IMR-90 (cell line): ENCODE measurements at regions not wholly inside any gene's neighbourhood (a gene's known extent, or its start where the extent isn't known, plus 50 kb on each side); places are given as distances from the start of the nearest gene placed in this dataset.
A peak's percentile ranks its signal among the peaks of the same experiment; 100 is the strongest.

Source experiments
- ATAC-seq: fragments of 200-7000 bp; cut with Tn5 transposase; 2 replicates; pipeline ENCODE4 v1.9.1; 2020; ENCODE audit warnings: low read depth, mild to moderate bottlenecking, moderate library complexity
- BruUV-seq: library from RNA; stranded (reverse); fragments of 400-500 nt; replicated peaks from 2 replicates; lab custom pipeline; 2021; lab: Mats Ljungman, UMichigan
- CTCF ChIA-PET: fragments of 300-600 bp; formaldehyde crosslinking; extraction: SDS; loops from one replicate; lab custom pipeline; 2021; ENCODE audit warnings: antibody characterized with exemption; lab: Yijun Ruan, JAX
- POLR2A ChIA-PET: fragments of 300-600 bp; sonication (Branson Sonifier 250); formaldehyde crosslinking; loops from one replicate; lab custom pipeline; 2022; ENCODE audit warnings: antibody characterized with exemption; ENCODE audit not compliant: unreplicated experiment; lab: Charles Lee
- DNase-seq: peaks from one replicate; pipeline ENCODE4 v3.0.0; 2013
- H2AFZ ChIP-seq: replicated peaks from 2 replicates; pipeline ENCODE3; 2013; ENCODE audit warnings: low read length, mild to moderate bottlenecking; ENCODE audit not compliant: poor library complexity
- H2AK5ac ChIP-seq: 2 replicates; pipeline ENCODE4 v1.6.1; 2013; ENCODE audit warnings: low read depth, low read length, inconsistent platforms
- H2AK9ac ChIP-seq: replicated peaks from 2 replicates; pipeline ENCODE3; 2013; ENCODE audit warnings: mild to moderate bottlenecking, low read depth, low read length, moderate library complexity; ENCODE audit not compliant: poor library complexity
- H2BK120ac ChIP-seq: 2 replicates; pipeline ENCODE4 v1.6.1; 2013; ENCODE audit warnings: low read depth, low read length, inconsistent platforms
- H2BK15ac ChIP-seq: 3 replicates; pipeline ENCODE4 v1.6.1; 2013; ENCODE audit warnings: low read depth, low read length, inconsistent platforms
- H2BK20ac ChIP-seq: 2 replicates; pipeline ENCODE4 v1.6.1; 2013; ENCODE audit warnings: low read depth, mild to moderate bottlenecking, inconsistent platforms, low read length, moderate library complexity
- H2BK5ac ChIP-seq: 2 replicates; pipeline ENCODE4 v1.6.1; 2013; ENCODE audit warnings: mild to moderate bottlenecking, low read depth, low read length, inconsistent platforms; ENCODE audit not compliant: poor library complexity, severe bottlenecking
- H3K14ac ChIP-seq: replicated peaks from 2 replicates; pipeline ENCODE4 v1.6.1; 2013; ENCODE audit warnings: low read depth, low read length, inconsistent platforms
- H3K18ac ChIP-seq: 2 replicates; pipeline ENCODE4 v1.6.1; 2013; ENCODE audit warnings: low read depth, low read length, control low read depth
- H3K23ac ChIP-seq: 2 replicates; pipeline ENCODE4 v1.6.1; 2013; ENCODE audit warnings: low read depth, low read length, inconsistent platforms
- H3K27ac ChIP-seq: 2 replicates; pipeline ENCODE4 v1.5.1; 2013; ENCODE audit warnings: mild to moderate bottlenecking, control low read depth, low read length; ENCODE audit not compliant: insufficient read depth
- H3K27me3 ChIP-seq: 2 replicates; pipeline ENCODE4 v1.6.1; 2013; ENCODE audit warnings: low read length; ENCODE audit not compliant: control insufficient read depth, insufficient read depth
- H3K36me3 ChIP-seq: 2 replicates; pipeline ENCODE4 v1.6.1; 2013; ENCODE audit warnings: low read length, mixed read lengths; ENCODE audit not compliant: control insufficient read depth, insufficient read depth
- H3K4ac ChIP-seq: 2 replicates; pipeline ENCODE4 v1.6.1; 2013; ENCODE audit warnings: low read depth, low read length, inconsistent platforms
- H3K4me1 ChIP-seq: 2 replicates; pipeline ENCODE4 v1.6.1; 2013; ENCODE audit warnings: low read length, mixed read lengths; ENCODE audit not compliant: control insufficient read depth, insufficient read depth
- H3K4me2 ChIP-seq: 2 replicates; pipeline ENCODE4 v1.6.1; 2013; ENCODE audit warnings: low read depth, mild to moderate bottlenecking, control low read depth, low read length, moderate library complexity
- H3K4me3 ChIP-seq: 2 replicates; pipeline ENCODE4 v1.5.1; 2013; ENCODE audit warnings: low read depth, mild to moderate bottlenecking, control low read depth, low read length, moderate library complexity; ENCODE audit not compliant: insufficient read depth
- H3K56ac ChIP-seq: 2 replicates; pipeline ENCODE4 v1.6.1; 2013; ENCODE audit warnings: low read length, inconsistent platforms; ENCODE audit not compliant: insufficient read depth; ENCODE audit errors: extremely low read depth
- H3K79me1 ChIP-seq, 2 experiments: 2 replicates each; pipeline ENCODE4 v1.6.1; 2013; ENCODE audit warnings: low read length in 2 of 2, inconsistent platforms in 1 of 2, low read depth in 1 of 2
- H3K9ac ChIP-seq: 2 replicates; pipeline ENCODE4 v1.6.1; 2013; ENCODE audit warnings: low read depth, low read length, control low read depth
- H3K9me1 ChIP-seq: 2 replicates; pipeline ENCODE4 v1.6.1; 2013; ENCODE audit warnings: low read length, inconsistent platforms; ENCODE audit not compliant: insufficient read depth
- H3K9me3 ChIP-seq: 2 replicates; pipeline ENCODE4 v1.6.1; 2013; ENCODE audit warnings: low read length; ENCODE audit not compliant: control insufficient read depth, insufficient read depth
- H4K20me1 ChIP-seq: 2 replicates; pipeline ENCODE4 v1.6.1; 2013; ENCODE audit warnings: low read length, inconsistent platforms; ENCODE audit not compliant: insufficient read depth
- H4K5ac ChIP-seq: 2 replicates; pipeline ENCODE4 v1.6.1; 2013; ENCODE audit warnings: mild to moderate bottlenecking, low read depth, low read length, control low read depth
- H4K8ac ChIP-seq, 2 experiments: 2 replicates each; pipeline ENCODE4 v1.6.1; 2013; ENCODE audit warnings: low read depth in 2 of 2, low read length in 2 of 2, control low read depth in 1 of 2, inconsistent platforms in 1 of 2
- H4K91ac ChIP-seq: 2 replicates; pipeline ENCODE4 v1.6.1; 2013; ENCODE audit warnings: low read depth, low read length, inconsistent platforms; ENCODE audit not compliant: insufficient read depth
- BHLHE40 ChIP-seq: fragments of 150-350 bp; IDR thresholded peaks from 2 replicates; pipeline ENCODE4 v1.6.1; 2016; ENCODE audit warnings: mild to moderate bottlenecking, low read depth, low read length
- CEBPB ChIP-seq: IDR thresholded peaks from 2 replicates; pipeline ENCODE4 v1.6.1; 2012; ENCODE audit warnings: low read depth, low read length, improper control_type of control experiment
- CHD1 ChIP-seq: IDR thresholded peaks from 2 replicates; pipeline ENCODE4 v1.6.1; 2012; ENCODE audit warnings: low read depth, low read length, improper control_type of control experiment
- MAFK ChIP-seq: IDR thresholded peaks from 2 replicates; pipeline ENCODE4 v1.6.1; 2012; ENCODE audit warnings: low read depth, low read length, improper control_type of control experiment
- MAZ ChIP-seq: IDR thresholded peaks from 2 replicates; pipeline ENCODE4 v1.6.1; 2012; ENCODE audit warnings: low read depth, mild to moderate bottlenecking, low read length, improper control_type of control experiment, moderate library complexity, borderline replicate concordance
- MXI1 ChIP-seq: IDR thresholded peaks from 2 replicates; pipeline ENCODE4 v1.6.1; 2012; ENCODE audit warnings: low read depth, mild to moderate bottlenecking, low read length, moderate library complexity, borderline replicate concordance
- POLR2A ChIP-seq: IDR thresholded peaks from 2 replicates; pipeline ENCODE4 v1.6.1; 2012; ENCODE audit warnings: mild to moderate bottlenecking, low read depth, low read length
- RAD21 ChIP-seq: IDR thresholded peaks from 2 replicates; pipeline ENCODE4 v1.6.1; 2012; ENCODE audit warnings: low read length, improper control_type of control experiment
- RCOR1 ChIP-seq: IDR thresholded peaks from 2 replicates; pipeline ENCODE4 v1.6.1; 2012; ENCODE audit warnings: mild to moderate bottlenecking, low read length, improper control_type of control experiment; ENCODE audit not compliant: insufficient replicate concordance
- SMC3 ChIP-seq: fragments of 150-350 bp; IDR thresholded peaks from 2 replicates; pipeline ENCODE4 v1.6.1; 2016; ENCODE audit warnings: low read depth, mild to moderate bottlenecking, antibody characterized with exemption, low read length, moderate library complexity
- USF2 ChIP-seq: fragments of 150-350 bp; IDR thresholded peaks from 2 replicates; pipeline ENCODE4 v1.6.1; 2017; ENCODE audit warnings: mild to moderate bottlenecking, antibody characterized with exemption, low read length, low read depth
- WGBS, 2 experiments: methylation state at CpG; one replicate each; pipeline versions ENCODE4 v1.1.5 to v1.1.7; 2013; ENCODE audit warnings: missing lambda C conversion rate in 2 of 2; ENCODE audit not compliant: insufficient read length in 1 of 2; ENCODE audit errors: extremely low coverage in 2 of 2; 5-methylcytosine and 5-hydroxymethylcytosine counted together
- dilution Hi-C: fragments of 300-500 bp; cut with HindIII; formaldehyde crosslinking; loops from one replicate; pipeline ENCODE4 v1.14.3; 2018; ENCODE audit warnings: low sequenced_read_pairs; ENCODE audit not compliant: unreplicated experiment
- in situ Hi-C: fragments of 300-500 bp; cut with MboI; formaldehyde crosslinking; loops from 3 replicates; pipeline ENCODE4 v1.14.3; 2019; ENCODE audit warnings: low sequenced_read_pairs, inconsistent platforms, mixed read lengths
- intact Hi-C: fragments of 100-400 bp; cut with micrococcal nuclease; formaldehyde crosslinking; loops from 2 replicates; pipeline ENCODE4 v1.10.0; 2022
- TF ChIP-seq, protein P1 (sequence below): fragments of 150-350 bp; IDR thresholded peaks from 2 replicates; pipeline ENCODE4 v1.6.1; 2016; ENCODE audit warnings: low read depth, mild to moderate bottlenecking, low read length, moderate library complexity, borderline replicate concordance

DNA sequence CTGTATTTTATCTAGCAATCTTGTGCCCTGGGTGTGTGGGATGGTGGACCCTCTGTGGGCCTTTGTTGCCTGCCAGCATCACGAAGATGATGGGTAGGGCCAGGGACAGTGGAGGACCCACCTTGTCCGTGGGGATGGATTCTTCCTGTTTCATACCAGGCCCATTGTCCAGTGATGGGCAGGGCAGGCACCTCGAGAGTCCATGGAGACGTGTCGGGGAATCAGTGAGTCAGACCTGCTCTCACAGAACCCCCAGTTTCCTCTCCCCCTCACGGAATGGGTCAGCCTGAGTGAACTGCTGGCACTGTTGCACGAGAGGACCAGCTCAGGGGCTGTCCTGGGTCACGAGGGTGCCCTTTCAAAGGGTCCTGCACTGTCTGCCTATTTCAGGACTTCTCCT, 401.2 kb downstream of the RPS24 start:
- Histone ChIP-seq H3K56ac (no peak overlapping the region), H3K4ac (no peak overlapping the region), H2AK9ac (no peak overlapping the region), H3K18ac (no peak overlapping the region), H2AFZ (no peak overlapping the region), H3K4me1 (peaks cover 2% of the 10 kb centered on the region; the same call in 1 of the 2 replicates), H3K14ac (no peak overlapping the region), H3K4me2 (no peak overlapping the region), H2BK5ac (no peak overlapping the region), H3K9me3 (no peaks in the 10 kb centered on the region), H2BK15ac (no peak overlapping the region), H3K27me3 (peaks cover 20% of the 10 kb centered on the region), H3K9ac (no peak overlapping the region), H4K8ac (no peak overlapping the region), H4K20me1 (no peaks in the 10 kb centered on the region), H3K79me1 (no peaks in the 10 kb centered on the region), H4K91ac (no peak overlapping the region), H3K4me3 (no peak overlapping the region), H3K27ac (no peak overlapping the region), H2BK120ac (no peak overlapping the region), H4K5ac (no peak overlapping the region), H3K9me1 (0 out of 2 replicates have a peak, but pooled peaks cover 3% of the 10 kb centered on the region), H2BK20ac (no peak overlapping the region), H3K36me3 (no peaks in the 10 kb centered on the region), H2AK5ac (no peak overlapping the region), H3K23ac (0 out of 2 replicates have a peak overlapping the region, but pooled peaks have one; percentile 10)
- dilution Hi-C loops (no loop called here), intact Hi-C loops (no loop called here), in situ Hi-C loops (no loop called here)
- ATAC-seq = no peak
- no peak for DNase-seq
- WGBS, 2 experiments = no CpG with 5 or more reads among the region's 8 CpGs
- no TSS peak for BruUV-seq
- ChIA-PET POLR2A (interaction anchor here (0.5 kb wide), 1 partner anchor 111 kb away, joined by 3 read pairs; no protein-coding TSS in a partner anchor), CTCF (no interaction called here)
- TF ChIP-seq CHD1 (no peak), USF2 (no peak), MXI1 (no peak), MAZ (no peak), RAD21 (no peak), POLR2A (no peak), BHLHE40 (no peak), SMC3 (no peak), RCOR1 (no peak), CEBPB (no peak), MAFK (no peak)
- TF ChIP-seq, protein P1, sequence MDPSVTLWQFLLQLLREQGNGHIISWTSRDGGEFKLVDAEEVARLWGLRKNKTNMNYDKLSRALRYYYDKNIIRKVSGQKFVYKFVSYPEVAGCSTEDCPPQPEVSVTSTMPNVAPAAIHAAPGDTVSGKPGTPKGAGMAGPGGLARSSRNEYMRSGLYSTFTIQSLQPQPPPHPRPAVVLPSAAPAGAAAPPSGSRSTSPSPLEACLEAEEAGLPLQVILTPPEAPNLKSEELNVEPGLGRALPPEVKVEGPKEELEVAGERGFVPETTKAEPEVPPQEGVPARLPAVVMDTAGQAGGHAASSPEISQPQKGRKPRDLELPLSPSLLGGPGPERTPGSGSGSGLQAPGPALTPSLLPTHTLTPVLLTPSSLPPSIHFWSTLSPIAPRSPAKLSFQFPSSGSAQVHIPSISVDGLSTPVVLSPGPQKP = no peak
